Heart left ventricle (tissue), 13 donors: ENCODE measurements at regions not wholly inside any gene's neighbourhood (a gene's known extent, or its start where the extent isn't known, plus 50 kb on each side); places are given as distances from the start of the nearest gene placed in this dataset.

Experiments used
- CTCF ChIP-seq, 12 donors: fragments of 200-600 bp; sonication (generic) in 4 of 12; IDR thresholded peaks; one replicate each; pipeline versions ENCODE4 v1.5.0 to v1.8.0; 2018 to 2022; ENCODE audit warnings: antibody characterized with exemption in 12 of 12, mild to moderate bottlenecking in 5 of 12
- POLR2A ChIP-seq, 2 donors: fragments of 450-650 bp; IDR thresholded peaks; one replicate each; pipeline ENCODE4 v1.6.1; 2017; ENCODE audit warnings: antibody characterized with exemption in 2 of 2, mild to moderate bottlenecking in 2 of 2, moderate library complexity in 2 of 2
- donor health status: ischemic (EF 13 %, LVEDD 7.1; RV severe dilation, severe dysfunction).
- donor health status: DM: no; HTN: yes; CAD: no.
- donor health status: DM: no; HTN: no; CAD: no.
- donor health status: ischemic (EF 25% LVEDD 6.9; RV normal size, moderate dysfunction).
- donor health status: ischemic (EF 25% LVEDD 5.7; RV mildly dilated, moderate dysfunction).
- donor health status: ischemic (EF 35%, LVEDD 5.7; RV mildly dilated, moderate dysfunction).
- donor health status: nonischemic (EF 11% LVEDD 7.7; RV severe dilation, severe dysfunction).
- donor health status: DM: yes; HTN: yes; CAD: no.
- donor health status: PGD.
- donor health status: ischemic (EF 29% LVEDD 5.4; RV normal size, mild dysfunction).
- donor health status: nonischemic (EF 23%, LVEDD 6.1; RV moderate dilation, normal function).

- TF ChIP-seq CTCF (IDR thresholded peaks at IDR 0.05) = no peak
- TF ChIP-seq POLR2A (IDR thresholded peaks at IDR 0.05) = no peak
These were observed 83.6 kb downstream of the XIST start for GRCh38 chrX:73768886-73769285.
